GM12878 (cell line): ENCODE measurements at regions not wholly inside any gene's neighbourhood (a gene's known extent, or its start where the extent isn't known, plus 50 kb on each side); places are given as distances from the start of the nearest gene placed in this dataset.

Source experiments
- ATAC-seq: fragments of 200-7000 bp; cut with Tn5 transposase; 3 replicates; pipeline ENCODE4 v1.9.1; 2020; ENCODE audit warnings: mild to moderate bottlenecking, moderate library complexity
- BruUV-seq: library from RNA; stranded (reverse); fragments of 400-500 nt; replicated peaks from 2 replicates; lab custom pipeline; 2021; lab: Mats Ljungman, UMichigan
- CTCF ChIA-PET: fragments of 300-600 bp; sonication (Branson Sonifier 250); formaldehyde crosslinking; extraction: SDS; loops from one replicate; lab custom pipeline; 2021; ENCODE audit warnings: inconsistent platforms; lab: Yijun Ruan, JAX
- POLR2A ChIA-PET: fragments of 350-600 bp; formaldehyde crosslinking; extraction: SDS; loops from one replicate; lab custom pipeline; 2021; ENCODE audit warnings: inconsistent platforms; lab: Charles Lee
- RAD21 ChIA-PET: fragments of 300-600 bp; sonication (Branson Sonifier 250); formaldehyde crosslinking; loops from one replicate; lab custom pipeline; 2023; ENCODE audit warnings: antibody characterized with exemption; ENCODE audit not compliant: unreplicated experiment; lab: Charles Lee
- SMC1A ChIA-PET: fragments of 300-600 bp; sonication (Branson Sonifier 250); formaldehyde crosslinking; loops from one replicate; lab custom pipeline; 2023; ENCODE audit not compliant: unreplicated experiment, uncharacterized antibody; lab: Charles Lee
- DNase-seq: peaks from one replicate; pipeline ENCODE4 v3.0.0-alpha.2; 2011; ENCODE audit warnings: low read depth, low spot score
- FAIRE-seq: peaks from 3 replicates; lab custom pipeline; 2011; peaks lifted over from hg19 to GRCh38; lab: Jason Lieb, UNC
- H2AFZ ChIP-seq: 2 replicates; pipeline ENCODE4 v1.6.0; 2011; ENCODE audit warnings: low read depth, low read length, control low read depth; ENCODE audit not compliant: control insufficient read depth
- H3K27ac ChIP-seq: 2 replicates; pipeline ENCODE4 v1.5.1; 2011; ENCODE audit warnings: control low read depth; ENCODE audit not compliant: control insufficient read depth, insufficient read depth
- H3K27me3 ChIP-seq, 2 experiments: replicated peaks in 1 of 2; 2 replicates each; pipeline versions ENCODE4 v1.6.0 to v1.6.1; 2011; ENCODE audit warnings: low read length in 1 of 2; ENCODE audit not compliant: control insufficient read depth in 2 of 2, insufficient read depth in 2 of 2
- H3K36me3 ChIP-seq, 2 experiments: 2 replicates each; pipeline ENCODE4 v1.5.1; 2011; ENCODE audit warnings: low read length in 1 of 2; ENCODE audit not compliant: control insufficient read depth in 2 of 2, insufficient read depth in 2 of 2
- H3K4me1 ChIP-seq: 2 replicates; pipeline ENCODE4 v1.6.1; 2011; ENCODE audit warnings: mild to moderate bottlenecking, low read length, moderate library complexity, mixed read lengths; ENCODE audit not compliant: control insufficient read depth, insufficient read depth
- H3K4me2 ChIP-seq: 2 replicates; pipeline ENCODE4 v1.6.0; 2011; ENCODE audit warnings: control low read depth; ENCODE audit not compliant: control insufficient read depth, insufficient read depth
- H3K4me3 ChIP-seq: fragments of 200-600 bp; sonication (generic); 2 replicates; pipeline ENCODE4 v1.5.1; 2016
- H3K79me2 ChIP-seq: 2 replicates; pipeline ENCODE4 v1.6.0; 2011; ENCODE audit warnings: low read length; ENCODE audit not compliant: control insufficient read depth, insufficient read depth
- H3K9ac ChIP-seq: 2 replicates; pipeline ENCODE4 v1.8.0; 2011; ENCODE audit warnings: low read length, control low read depth, mixed read lengths; ENCODE audit not compliant: control insufficient read depth, insufficient read depth
- H3K9me3 ChIP-seq: replicated peaks from 3 replicates; pipeline ENCODE4 v1.5.1; 2011; ENCODE audit warnings: mild to moderate bottlenecking, low read length; ENCODE audit not compliant: control insufficient read depth, insufficient read depth
- H4K20me1 ChIP-seq: 2 replicates; pipeline ENCODE4 v1.6.0; 2011; ENCODE audit not compliant: control insufficient read depth, insufficient read depth
- CREM ChIP-seq: IDR thresholded peaks from 2 replicates; pipeline ENCODE4 v1.6.1; 2014; ENCODE audit warnings: antibody characterized with exemption, low read depth
- EED ChIP-seq: sonication (generic); IDR thresholded peaks from 2 replicates; pipeline ENCODE4 v1.6.1; 2016; ENCODE audit warnings: antibody characterized with exemption, low read depth
- GATAD2B ChIP-seq: fragments of 450-650 bp; conservative IDR thresholded peaks from 2 replicates; pipeline ENCODE4 v1.6.1; 2017; ENCODE audit warnings: low read depth, mild to moderate bottlenecking, moderate library complexity
- HDGF ChIP-seq: fragments of 450-650 bp; IDR thresholded peaks from 2 replicates; pipeline ENCODE4 v1.6.1; 2016; ENCODE audit warnings: antibody characterized with exemption
- IKZF1 ChIP-seq: fragments of 450-650 bp; conservative IDR thresholded peaks from 2 replicates; pipeline ENCODE4 v1.6.1; 2017; ENCODE audit warnings: antibody characterized with exemption, mild to moderate bottlenecking
- RUNX3 ChIP-seq: IDR thresholded peaks from 2 replicates; pipeline ENCODE4 v1.6.1; 2012; ENCODE audit warnings: low read length, inconsistent platforms
- SUPT20H ChIP-seq: IDR thresholded peaks from 2 replicates; pipeline ENCODE4 v1.6.1; 2011; ENCODE audit warnings: low read depth, mild to moderate bottlenecking, low read length, moderate library complexity, borderline replicate concordance; ENCODE audit not compliant: control insufficient read depth
- ZNF274 ChIP-seq: IDR thresholded peaks from one replicate; pipeline ENCODE4 v1.8.0; 2011; ENCODE audit not compliant: insufficient read length, insufficient read depth
- ZNF622 ChIP-seq: fragments of 450-650 bp; IDR thresholded peaks from 2 replicates; pipeline ENCODE4 v1.6.1; 2017; ENCODE audit warnings: mild to moderate bottlenecking, inconsistent platforms
- WGBS: methylation state at CpG from one replicate; pipeline ENCODE4 v1.1.6; 2016; ENCODE audit warnings: low lambda C conversion rate; ENCODE audit not compliant: insufficient replicate concordance, insufficient coverage; ENCODE audit errors: missing lambda C conversion rate; 5-methylcytosine and 5-hydroxymethylcytosine counted together
- in situ Hi-C: fragments of 300-500 bp; cut with MboI; formaldehyde crosslinking; loops from 9 replicates; pipeline ENCODE4 v1.14.3; 2018; ENCODE audit warnings: mixed read lengths
- intact Hi-C: fragments of 100-400 bp; cut with micrococcal nuclease; formaldehyde crosslinking; loops from one replicate; pipeline ENCODE4 v1.14.2; 2022; ENCODE audit not compliant: unreplicated experiment
- TF ChIP-seq, protein P1 (sequence below): fragments of 450-650 bp; IDR thresholded peaks from 2 replicates; pipeline ENCODE4 v1.6.1; 2017; ENCODE audit warnings: mild to moderate bottlenecking, moderate library complexity
- TF ChIP-seq, protein P2 (sequence below): fragments of 450-650 bp; IDR thresholded peaks from 2 replicates; pipeline ENCODE4 v1.6.1; 2017; ENCODE audit warnings: mild to moderate bottlenecking, moderate library complexity

DNA sequence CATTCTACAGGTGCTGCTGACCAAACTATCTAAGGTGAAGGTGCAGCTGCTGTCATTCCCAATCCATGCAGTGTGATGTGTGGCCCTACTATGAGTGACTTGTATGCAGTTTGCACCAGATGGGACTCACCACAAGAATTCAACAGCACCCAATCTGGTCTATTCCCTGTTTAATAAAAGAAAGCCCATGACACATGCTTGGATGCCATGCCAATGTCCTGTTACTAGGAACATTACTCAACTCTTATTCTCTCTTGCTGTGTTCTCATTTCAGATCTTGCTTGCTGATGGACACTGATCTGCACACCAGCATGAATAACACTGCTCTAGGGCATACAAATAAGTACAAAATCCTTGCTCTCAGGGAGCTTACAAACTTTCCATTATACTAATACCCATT lies 221.6 kb upstream of the CDYL start:
- Histone ChIP-seq H3K79me2 (no peaks in the 10 kb centered on the region), H3K4me2 (no peak overlapping the region), H2AFZ (no peak overlapping the region), H3K27ac (no peak overlapping the region), H3K4me3 (no peak overlapping the region), H3K4me1 (no peaks in the 10 kb centered on the region), H4K20me1 (no peaks in the 10 kb centered on the region), H3K9me3 (no peaks in the 10 kb centered on the region), H3K9ac (no peak overlapping the region), H3K36me3 (no peaks in the 10 kb centered on the region), H3K27me3 (no peaks in the 10 kb centered on the region)
- no TSS peak for BruUV-seq
- no peak for TF ChIP-seq ZNF274
- no peak for TF ChIP-seq SUPT20H
- TF ChIP-seq ZNF622 = no peak
- no peak for TF ChIP-seq HDGF
- TF ChIP-seq IKZF1 = no peak
- no peak for DNase-seq
- in situ Hi-C loops = no loop called here
- ChIA-PET POLR2A (interaction anchor here (0.7 kb wide), 1 partner anchor 15 kb away, joined by 3 read pairs; no protein-coding TSS in a partner anchor), SMC1A (interaction anchor here (0.8 kb wide), 1 partner anchor 24 kb away, joined by 3 read pairs; no protein-coding TSS in a partner anchor), CTCF (no interaction called here), RAD21 (no interaction called here)
- no peak for ATAC-seq
- intact Hi-C loops = no loop called here
- no peak for FAIRE-seq

DNA sequence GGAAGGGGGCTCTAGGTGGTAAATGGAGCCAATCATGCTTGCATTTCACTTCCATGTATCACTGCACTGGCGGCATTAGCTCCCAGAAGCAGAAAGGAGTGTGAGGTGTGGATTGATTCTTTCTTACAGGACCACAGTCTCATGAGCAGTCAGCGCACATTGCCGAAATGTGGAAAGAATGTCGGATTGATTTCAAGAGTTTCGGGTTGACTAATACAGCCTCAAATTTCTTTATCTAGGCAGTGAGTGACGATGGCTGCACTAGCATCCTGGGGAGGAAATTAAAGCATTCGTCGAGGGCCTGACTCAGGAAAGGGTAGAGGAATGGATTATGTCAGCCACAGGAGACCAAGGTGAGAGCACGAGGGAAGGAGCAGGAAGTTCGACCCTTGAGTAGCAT lies 222.8 kb upstream of the CDYL start:
- no peaks in the 10 kb centered on the region for H3K4me1 ChIP-seq
- DNase-seq = no peak
- ChIA-PET SMC1A (interaction anchor here (1.3 kb wide), 1 partner anchor 31 kb away, joined by 3 read pairs; no protein-coding TSS in a partner anchor), CTCF (no interaction called here), RAD21 (no interaction called here), POLR2A (interaction anchor here (0.6 kb wide), 1 partner anchor 10 kb away, joined by 3 read pairs; no protein-coding TSS in a partner anchor)
- intact Hi-C loops = no loop called here
- H3K9ac ChIP-seq = no peak overlapping the region
- no peaks in the 10 kb centered on the region for H3K9me3 ChIP-seq
- peak; percentile 47 for FAIRE-seq
- H3K27ac ChIP-seq = no peak overlapping the region
- H3K36me3 ChIP-seq = no peaks in the 10 kb centered on the region
- under 1% methylated on average over 10 of the region's 10 CpGs for WGBS
- no peaks in the 10 kb centered on the region for H3K79me2 ChIP-seq
- H3K4me3 ChIP-seq = no peak overlapping the region
- no TSS peak for BruUV-seq
- H3K27me3 ChIP-seq = no peaks in the 10 kb centered on the region
- ATAC-seq = peak; percentile 42
- H3K4me2 ChIP-seq = no peak overlapping the region
- H4K20me1 ChIP-seq = no peaks in the 10 kb centered on the region
- in situ Hi-C loops = no loop called here
- no peak overlapping the region for H2AFZ ChIP-seq
- TF ChIP-seq HDGF (no peak), CREM (peak; percentile 22; the same call in 1 of the 2 replicates), EED (peak; percentile 43; the same call in 1 of the 2 replicates), ZNF274 (no peak), RUNX3 (peak; percentile 31), GATAD2B (no peak)
- TF ChIP-seq, protein P1, sequence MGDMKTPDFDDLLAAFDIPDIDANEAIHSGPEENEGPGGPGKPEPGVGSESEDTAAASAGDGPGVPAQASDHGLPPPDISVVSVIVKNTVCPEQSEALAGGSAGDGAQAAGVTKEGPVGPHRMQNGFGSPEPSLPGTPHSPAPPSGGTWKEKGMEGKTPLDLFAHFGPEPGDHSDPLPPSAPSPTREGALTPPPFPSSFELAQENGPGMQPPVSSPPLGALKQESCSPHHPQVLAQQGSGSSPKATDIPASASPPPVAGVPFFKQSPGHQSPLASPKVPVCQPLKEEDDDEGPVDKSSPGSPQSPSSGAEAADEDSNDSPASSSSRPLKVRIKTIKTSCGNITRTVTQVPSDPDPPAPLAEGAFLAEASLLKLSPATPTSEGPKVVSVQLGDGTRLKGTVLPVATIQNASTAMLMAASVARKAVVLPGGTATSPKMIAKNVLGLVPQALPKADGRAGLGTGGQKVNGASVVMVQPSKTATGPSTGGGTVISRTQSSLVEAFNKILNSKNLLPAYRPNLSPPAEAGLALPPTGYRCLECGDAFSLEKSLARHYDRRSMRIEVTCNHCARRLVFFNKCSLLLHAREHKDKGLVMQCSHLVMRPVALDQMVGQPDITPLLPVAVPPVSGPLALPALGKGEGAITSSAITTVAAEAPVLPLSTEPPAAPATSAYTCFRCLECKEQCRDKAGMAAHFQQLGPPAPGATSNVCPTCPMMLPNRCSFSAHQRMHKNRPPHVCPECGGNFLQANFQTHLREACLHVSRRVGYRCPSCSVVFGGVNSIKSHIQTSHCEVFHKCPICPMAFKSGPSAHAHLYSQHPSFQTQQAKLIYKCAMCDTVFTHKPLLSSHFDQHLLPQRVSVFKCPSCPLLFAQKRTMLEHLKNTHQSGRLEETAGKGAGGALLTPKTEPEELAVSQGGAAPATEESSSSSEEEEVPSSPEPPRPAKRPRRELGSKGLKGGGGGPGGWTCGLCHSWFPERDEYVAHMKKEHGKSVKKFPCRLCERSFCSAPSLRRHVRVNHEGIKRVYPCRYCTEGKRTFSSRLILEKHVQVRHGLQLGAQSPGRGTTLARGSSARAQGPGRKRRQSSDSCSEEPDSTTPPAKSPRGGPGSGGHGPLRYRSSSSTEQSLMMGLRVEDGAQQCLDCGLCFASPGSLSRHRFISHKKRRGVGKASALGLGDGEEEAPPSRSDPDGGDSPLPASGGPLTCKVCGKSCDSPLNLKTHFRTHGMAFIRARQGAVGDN = no peak
- TF ChIP-seq, protein P2, sequence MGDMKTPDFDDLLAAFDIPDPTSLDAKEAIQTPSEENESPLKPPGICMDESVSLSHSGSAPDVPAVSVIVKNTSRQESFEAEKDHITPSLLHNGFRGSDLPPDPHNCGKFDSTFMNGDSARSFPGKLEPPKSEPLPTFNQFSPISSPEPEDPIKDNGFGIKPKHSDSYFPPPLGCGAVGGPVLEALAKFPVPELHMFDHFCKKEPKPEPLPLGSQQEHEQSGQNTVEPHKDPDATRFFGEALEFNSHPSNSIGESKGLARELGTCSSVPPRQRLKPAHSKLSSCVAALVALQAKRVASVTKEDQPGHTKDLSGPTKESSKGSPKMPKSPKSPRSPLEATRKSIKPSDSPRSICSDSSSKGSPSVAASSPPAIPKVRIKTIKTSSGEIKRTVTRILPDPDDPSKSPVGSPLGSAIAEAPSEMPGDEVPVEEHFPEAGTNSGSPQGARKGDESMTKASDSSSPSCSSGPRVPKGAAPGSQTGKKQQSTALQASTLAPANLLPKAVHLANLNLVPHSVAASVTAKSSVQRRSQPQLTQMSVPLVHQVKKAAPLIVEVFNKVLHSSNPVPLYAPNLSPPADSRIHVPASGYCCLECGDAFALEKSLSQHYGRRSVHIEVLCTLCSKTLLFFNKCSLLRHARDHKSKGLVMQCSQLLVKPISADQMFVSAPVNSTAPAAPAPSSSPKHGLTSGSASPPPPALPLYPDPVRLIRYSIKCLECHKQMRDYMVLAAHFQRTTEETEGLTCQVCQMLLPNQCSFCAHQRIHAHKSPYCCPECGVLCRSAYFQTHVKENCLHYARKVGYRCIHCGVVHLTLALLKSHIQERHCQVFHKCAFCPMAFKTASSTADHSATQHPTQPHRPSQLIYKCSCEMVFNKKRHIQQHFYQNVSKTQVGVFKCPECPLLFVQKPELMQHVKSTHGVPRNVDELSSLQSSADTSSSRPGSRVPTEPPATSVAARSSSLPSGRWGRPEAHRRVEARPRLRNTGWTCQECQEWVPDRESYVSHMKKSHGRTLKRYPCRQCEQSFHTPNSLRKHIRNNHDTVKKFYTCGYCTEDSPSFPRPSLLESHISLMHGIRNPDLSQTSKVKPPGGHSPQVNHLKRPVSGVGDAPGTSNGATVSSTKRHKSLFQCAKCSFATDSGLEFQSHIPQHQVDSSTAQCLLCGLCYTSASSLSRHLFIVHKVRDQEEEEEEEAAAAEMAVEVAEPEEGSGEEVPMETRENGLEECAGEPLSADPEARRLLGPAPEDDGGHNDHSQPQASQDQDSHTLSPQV = no peak
